HepG2 (cell line): ENCODE measurements at regions not wholly inside any gene's neighbourhood (a gene's known extent, or its start where the extent isn't known, plus 50 kb on each side); places are given as distances from the start of the nearest gene placed in this dataset.

Experiments
- NPAS2 ChIP-seq: sonication (generic); formaldehyde crosslinking; IDR thresholded peaks from 2 replicates; pipeline ENCODE4 v1.8.0; 2022; ENCODE audit warnings: mild to moderate bottlenecking, missing genetic modification reagents, borderline replicate concordance
- PHF20 ChIP-seq: sonication (generic); formaldehyde crosslinking; IDR thresholded peaks from 2 replicates; pipeline ENCODE4 v1.5.0; 2020; ENCODE audit warnings: mild to moderate bottlenecking, missing genetic modification reagents
- SAP130 ChIP-seq: IDR thresholded peaks from 2 replicates; pipeline ENCODE4 v1.6.1; 2016; ENCODE audit warnings: low read depth
- ZSCAN9 ChIP-seq: IDR thresholded peaks from 2 replicates; pipeline ENCODE4 v1.6.1; 2016; ENCODE audit warnings: borderline replicate concordance
- TF ChIP-seq, protein P1 (sequence below): sonication (generic); formaldehyde crosslinking; IDR thresholded peaks from 2 replicates; pipeline ENCODE4 v1.8.1; 2023; ENCODE audit warnings: missing genetic modification reagents, inconsistent platforms, borderline replicate concordance

DNA sequence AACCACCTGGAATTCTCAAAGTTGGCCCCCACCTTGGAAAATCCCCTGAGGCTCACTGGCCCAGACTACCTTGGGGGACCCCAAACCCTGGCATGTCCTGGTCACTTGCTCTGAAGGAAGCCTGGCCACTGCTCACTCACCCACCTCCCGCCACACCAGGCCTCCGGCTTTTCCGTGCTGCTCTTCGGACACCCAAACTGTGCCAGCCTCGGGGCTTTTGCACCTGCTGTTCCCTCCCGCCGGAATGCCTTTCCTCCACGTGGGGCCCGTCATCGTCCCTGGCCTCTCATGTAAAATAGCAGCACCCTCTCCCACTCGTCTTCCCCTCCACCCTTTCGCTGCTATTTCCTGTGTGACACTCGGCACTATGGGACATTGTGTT lies 87.2 kb upstream of the NCOR2 start:
- no peak for TF ChIP-seq ZSCAN9
- TF ChIP-seq, protein P1, sequence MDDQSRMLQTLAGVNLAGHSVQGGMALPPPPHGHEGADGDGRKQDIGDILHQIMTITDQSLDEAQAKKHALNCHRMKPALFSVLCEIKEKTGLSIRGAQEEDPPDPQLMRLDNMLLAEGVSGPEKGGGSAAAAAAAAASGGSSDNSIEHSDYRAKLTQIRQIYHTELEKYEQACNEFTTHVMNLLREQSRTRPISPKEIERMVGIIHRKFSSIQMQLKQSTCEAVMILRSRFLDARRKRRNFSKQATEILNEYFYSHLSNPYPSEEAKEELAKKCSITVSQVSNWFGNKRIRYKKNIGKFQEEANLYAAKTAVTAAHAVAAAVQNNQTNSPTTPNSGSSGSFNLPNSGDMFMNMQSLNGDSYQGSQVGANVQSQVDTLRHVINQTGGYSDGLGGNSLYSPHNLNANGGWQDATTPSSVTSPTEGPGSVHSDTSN: no peak
- no peak for TF ChIP-seq NPAS2 (CRISPR knock-in tag)
- TF ChIP-seq PHF20 (CRISPR knock-in tag): no peak
- TF ChIP-seq SAP130: no peak
